ENCODE measurements at regions not wholly inside any gene's neighbourhood (a gene's known extent, or its start where the extent isn't known, plus 50 kb on each side); places are given as distances from the start of the nearest gene placed in this dataset.

DNA sequence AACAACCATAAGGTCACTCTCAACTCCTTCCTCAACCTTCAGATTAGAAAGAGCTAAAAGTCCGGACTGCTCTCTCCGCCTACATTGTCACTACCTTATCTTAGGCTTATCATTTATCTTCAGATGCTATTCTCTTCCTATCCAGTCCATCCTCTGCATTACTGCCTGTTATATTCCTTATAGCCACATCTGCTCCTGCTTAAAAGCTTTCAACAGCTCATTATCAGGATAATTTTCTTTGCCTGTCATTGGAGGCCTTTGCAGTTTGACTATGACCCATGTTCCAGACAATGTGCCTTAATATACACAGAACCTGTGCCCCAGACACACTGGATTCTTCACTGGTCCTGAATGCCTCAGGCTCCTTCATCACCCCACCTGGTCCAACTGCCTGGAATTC lies 184.1 kb upstream of the SETMAR start:
- Histone ChIP-seq H3K4me3 (no peak overlapping the region), H3K27ac (no peak overlapping the region), H3K27me3 (no peaks in the 10 kb centered on the region), H3K36me3 (no peaks in the 10 kb centered on the region), H3K9me3 (no peaks in the 10 kb centered on the region), H3K4me1 (no peaks in the 10 kb centered on the region)
- no peak for ATAC-seq
- 65 to 67% methylated on average over 2 of the region's 2 CpGs for WGBS, 2 donors (ENCODE audit: low coverage in 1 of 2)
- TF ChIP-seq POLR2A (IDR thresholded peaks at IDR 0.05) (no peak), POLR2AphosphoS5 (IDR thresholded peaks at IDR 0.05) (no peak), EP300 (IDR thresholded peaks at IDR 0.05) (no peak)
- TF ChIP-seq, protein P1, sequence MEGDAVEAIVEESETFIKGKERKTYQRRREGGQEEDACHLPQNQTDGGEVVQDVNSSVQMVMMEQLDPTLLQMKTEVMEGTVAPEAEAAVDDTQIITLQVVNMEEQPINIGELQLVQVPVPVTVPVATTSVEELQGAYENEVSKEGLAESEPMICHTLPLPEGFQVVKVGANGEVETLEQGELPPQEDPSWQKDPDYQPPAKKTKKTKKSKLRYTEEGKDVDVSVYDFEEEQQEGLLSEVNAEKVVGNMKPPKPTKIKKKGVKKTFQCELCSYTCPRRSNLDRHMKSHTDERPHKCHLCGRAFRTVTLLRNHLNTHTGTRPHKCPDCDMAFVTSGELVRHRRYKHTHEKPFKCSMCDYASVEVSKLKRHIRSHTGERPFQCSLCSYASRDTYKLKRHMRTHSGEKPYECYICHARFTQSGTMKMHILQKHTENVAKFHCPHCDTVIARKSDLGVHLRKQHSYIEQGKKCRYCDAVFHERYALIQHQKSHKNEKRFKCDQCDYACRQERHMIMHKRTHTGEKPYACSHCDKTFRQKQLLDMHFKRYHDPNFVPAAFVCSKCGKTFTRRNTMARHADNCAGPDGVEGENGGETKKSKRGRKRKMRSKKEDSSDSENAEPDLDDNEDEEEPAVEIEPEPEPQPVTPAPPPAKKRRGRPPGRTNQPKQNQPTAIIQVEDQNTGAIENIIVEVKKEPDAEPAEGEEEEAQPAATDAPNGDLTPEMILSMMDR (IDR thresholded peaks at IDR 0.05), result no peak

DNA sequence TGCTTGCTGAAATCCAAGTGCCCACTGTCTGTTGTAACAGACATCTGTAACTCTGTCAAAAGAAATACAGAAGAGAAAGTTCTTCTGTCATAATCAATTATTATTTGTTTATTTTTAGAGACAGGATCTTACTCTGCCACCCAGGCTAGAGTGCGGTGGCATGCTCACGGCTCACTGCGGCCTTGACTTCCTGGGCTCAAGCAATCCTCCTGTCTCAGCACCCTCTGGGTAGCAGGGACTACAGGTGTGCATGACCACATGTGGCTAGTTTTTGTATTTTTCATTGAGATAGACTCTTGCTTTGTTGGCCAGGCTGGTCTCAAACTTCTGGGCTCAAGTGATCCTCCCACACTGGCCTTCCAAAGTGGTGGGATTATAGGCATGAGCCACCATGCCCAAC lies 177.6 kb upstream of the SETMAR start:
- WGBS, 2 donors (ENCODE audit: low coverage in 1 of 2), result 66 to 82% methylated on average over 3 of the region's 3 CpGs
- TF ChIP-seq POLR2AphosphoS5 (IDR thresholded peaks at IDR 0.05) (no peak), EP300 (IDR thresholded peaks at IDR 0.05) (no peak), POLR2A (IDR thresholded peaks at IDR 0.05) (no peak)
- TF ChIP-seq, protein P1 (IDR thresholded peaks at IDR 0.05), result no peak
- ATAC-seq, result no peak

DNA sequence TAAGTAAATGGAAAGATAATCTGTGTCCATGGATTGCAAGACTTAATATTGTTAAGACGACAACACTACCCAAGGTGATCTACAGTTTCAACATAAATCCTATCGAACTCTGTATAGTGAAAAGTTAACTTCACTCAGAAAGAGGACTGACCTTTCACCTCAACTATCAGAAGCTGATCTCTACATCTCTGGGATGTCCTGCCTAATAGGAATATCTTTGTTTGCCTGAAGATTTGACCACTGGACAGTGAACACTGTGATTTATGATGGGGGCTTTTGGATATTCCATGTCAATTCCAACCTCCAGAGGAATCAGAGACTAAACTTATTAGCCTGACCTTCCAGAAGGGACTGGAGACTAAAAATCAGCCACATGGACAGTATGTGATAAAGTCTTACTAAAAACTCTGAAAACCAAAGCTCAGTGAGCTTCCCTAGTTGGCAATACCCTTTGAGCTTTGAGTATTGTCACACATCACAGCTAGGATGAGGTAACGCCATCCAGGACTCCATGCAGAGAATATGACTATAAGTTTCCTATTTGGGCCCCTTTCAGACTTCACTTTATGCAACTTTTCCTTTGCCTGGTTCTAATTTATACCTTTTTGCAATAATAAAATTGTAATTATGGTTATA lies 164.9 kb upstream of the SETMAR start:
- no peak overlapping the region for H3K27ac ChIP-seq
- ATAC-seq, result no peak
- no peaks in the 10 kb centered on the region for H3K36me3 ChIP-seq
- no peaks in the 10 kb centered on the region for H3K9me3 ChIP-seq
- H3K4me1 ChIP-seq, result no peaks in the 10 kb centered on the region
- TF ChIP-seq, protein P1 (IDR thresholded peaks at IDR 0.05), result no peak
- TF ChIP-seq POLR2A (IDR thresholded peaks at IDR 0.05) (no peak), EP300 (IDR thresholded peaks at IDR 0.05) (no peak), POLR2AphosphoS5 (IDR thresholded peaks at IDR 0.05) (no peak)
- no peaks in the 10 kb centered on the region for H3K27me3 ChIP-seq
- H3K4me3 ChIP-seq, result no peak overlapping the region
- WGBS, 2 donors (ENCODE audit: low coverage in 1 of 2), result 81 to 94% methylated on average over 3 of the region's 3 CpGs

More for the DNA sequence above, 177.6 kb upstream of the SETMAR start:
- peaks cover 0 to 13% (median 0%) of the 10 kb centered on the region in 3 donors for H3K9me3 ChIP-seq
- H3K4me1 ChIP-seq, result no peaks in the 10 kb centered on the region
- no peaks in the 10 kb centered on the region for H3K36me3 ChIP-seq
- no peaks in the 10 kb centered on the region for H3K27me3 ChIP-seq
- no peak overlapping the region for H3K4me3 ChIP-seq
- no peak overlapping the region for H3K27ac ChIP-seq

DNA sequence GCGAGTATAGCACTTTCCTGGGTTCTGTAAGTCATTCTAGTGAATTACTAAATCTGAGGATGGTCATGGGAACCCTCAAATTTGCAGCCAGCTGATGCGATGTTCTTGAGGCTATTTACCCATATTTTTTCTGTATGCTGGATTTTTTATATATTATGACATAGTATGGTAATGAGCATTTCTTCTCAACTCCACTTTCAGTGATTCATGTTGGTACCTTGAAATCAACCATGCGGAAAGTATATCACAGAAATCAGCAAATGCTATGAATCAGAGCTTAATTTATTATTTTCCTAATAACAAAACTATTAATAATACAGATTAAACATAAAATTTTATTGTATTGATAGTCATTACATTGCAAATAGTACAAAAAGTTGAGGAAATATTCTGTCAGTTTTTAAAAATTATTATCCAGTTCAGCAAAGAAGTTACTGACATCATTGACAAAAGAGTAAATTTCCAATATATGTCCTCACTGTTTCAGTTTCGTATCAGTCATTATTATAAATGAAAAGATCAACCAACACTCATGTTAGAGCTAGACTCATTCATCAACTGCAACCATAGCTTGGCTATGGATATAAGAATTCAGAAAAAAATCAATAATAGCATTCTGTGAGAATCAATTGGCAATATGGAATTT lies 164.3 kb upstream of the SETMAR start:
- TF ChIP-seq POLR2A (IDR thresholded peaks at IDR 0.05) (no peak), POLR2AphosphoS5 (IDR thresholded peaks at IDR 0.05) (no peak), EP300 (IDR thresholded peaks at IDR 0.05) (no peak)
- TF ChIP-seq, protein P1 (IDR thresholded peaks at IDR 0.05), result no peak
- no peaks in the 10 kb centered on the region for H3K27me3 ChIP-seq
- no peak overlapping the region for H3K4me3 ChIP-seq
- no peak overlapping the region for H3K27ac ChIP-seq
- 80 to 82% methylated on average over 3 to 4 of the region's 4 CpGs for WGBS, 2 donors (ENCODE audit: low coverage in 1 of 2)
- ATAC-seq, result no peak
- no peaks in the 10 kb centered on the region for H3K36me3 ChIP-seq
- no peaks in the 10 kb centered on the region for H3K9me3 ChIP-seq
- no peaks in the 10 kb centered on the region for H3K4me1 ChIP-seq
